SK-N-SH treated with all-trans-retinoic acid at 6 μM for 48 hours (cell line): ENCODE measurements at regions not wholly inside any gene's neighbourhood (a gene's known extent, or its start where the extent isn't known, plus 50 kb on each side); places are given as distances from the start of the nearest gene placed in this dataset.
"Not testable (repeated sequence)": the region's sequence is repeated elsewhere in the genome, so short reads cannot be mapped to it uniquely, and the experiment has no call there.

ENCODE experiments used
- ATAC-seq: fragments of 200-7000 bp; cut with Tn5 transposase; 3 replicates; pipeline ENCODE4 v1.9.1; 2020; ENCODE audit warnings: mild to moderate bottlenecking, moderate library complexity
- ARNTL ChIP-seq: fragments of 450-650 bp; formaldehyde crosslinking; IDR thresholded peaks from 2 replicates; pipeline ENCODE4 v1.5.0; 2020; ENCODE audit warnings: low read depth, mild to moderate bottlenecking, moderate library complexity, borderline replicate concordance
- BACH2 ChIP-seq: fragments of 250-450 bp; sonication (Bioruptor Pico); IDR thresholded peaks from 2 replicates; pipeline ENCODE4 v1.9.0; 2021; ENCODE audit warnings: mild to moderate bottlenecking, borderline replicate concordance
- ESRRG ChIP-seq: fragments of 250-450 bp; sonication (Bioruptor Pico); IDR thresholded peaks from 2 replicates; pipeline ENCODE4 v1.6.1; 2021; ENCODE audit warnings: mild to moderate bottlenecking
- GLIS3 ChIP-seq: fragments of 250-450 bp; sonication (Bioruptor Pico); IDR thresholded peaks from 2 replicates; pipeline ENCODE4 v1.5.0; 2020; ENCODE audit warnings: mild to moderate bottlenecking, moderate library complexity
- ISL1 ChIP-seq: fragments of 250-450 bp; sonication (Bioruptor Pico); IDR thresholded peaks from 2 replicates; pipeline ENCODE4 v2.1.2; 2022; ENCODE audit warnings: mild to moderate bottlenecking, moderate library complexity
- OSR1 ChIP-seq: fragments of 250-450 bp; sonication (Bioruptor Pico); IDR thresholded peaks from 2 replicates; pipeline ENCODE4 v1.8.0; 2022; ENCODE audit warnings: moderate library complexity, mild to moderate bottlenecking, inconsistent platforms
- PPARA ChIP-seq: fragments of 250-450 bp; sonication (Bioruptor Pico); IDR thresholded peaks from 2 replicates; pipeline ENCODE4 v1.5.0; 2020; ENCODE audit warnings: mild to moderate bottlenecking, borderline replicate concordance
- RARB ChIP-seq: fragments of 250-450 bp; sonication (Bioruptor Pico); IDR thresholded peaks from 2 replicates; pipeline ENCODE4 v1.8.0; 2021; ENCODE audit warnings: mild to moderate bottlenecking, moderate library complexity
- SNAI2 ChIP-seq: fragments of 250-450 bp; sonication (Bioruptor Pico); IDR thresholded peaks from 2 replicates; pipeline ENCODE4 v1.5.0; 2020; ENCODE audit warnings: mild to moderate bottlenecking, moderate library complexity
- TCF4 ChIP-seq: fragments of 250-450 bp; sonication (Bioruptor Pico); IDR thresholded peaks from 2 replicates; pipeline ENCODE4 v1.8.0; 2021; ENCODE audit warnings: mild to moderate bottlenecking, moderate library complexity, borderline replicate concordance
- TOX ChIP-seq: fragments of 250-450 bp; sonication (Bioruptor Pico); IDR thresholded peaks from 2 replicates; pipeline ENCODE4 v1.8.0; 2021; ENCODE audit warnings: mild to moderate bottlenecking, moderate library complexity, borderline replicate concordance
- ZC3H10 ChIP-seq: fragments of 250-450 bp; sonication (Bioruptor Pico); IDR thresholded peaks from 2 replicates; pipeline ENCODE4 v1.5.1; 2021; ENCODE audit warnings: mild to moderate bottlenecking, moderate library complexity
- ZFP3 ChIP-seq: fragments of 250-450 bp; sonication (Bioruptor Pico); IDR thresholded peaks from 2 replicates; pipeline ENCODE4 v1.5.0; 2020; ENCODE audit warnings: mild to moderate bottlenecking, moderate library complexity
- ZFP30 ChIP-seq: fragments of 450-650 bp; formaldehyde crosslinking; IDR thresholded peaks from 2 replicates; pipeline ENCODE4 v1.5.0; 2022; ENCODE audit warnings: mild to moderate bottlenecking, moderate library complexity
- ZNF565 ChIP-seq: fragments of 450-650 bp; formaldehyde crosslinking; conservative IDR thresholded peaks from 2 replicates; pipeline ENCODE4 v1.5.0; 2020; ENCODE audit warnings: low read depth, mild to moderate bottlenecking, moderate library complexity
- ZNF70 ChIP-seq: fragments of 450-650 bp; formaldehyde crosslinking; IDR thresholded peaks from 2 replicates; pipeline ENCODE4 v1.5.0; 2020; ENCODE audit warnings: mild to moderate bottlenecking, moderate library complexity
- ZNF8 ChIP-seq: fragments of 450-650 bp; formaldehyde crosslinking; IDR thresholded peaks from 2 replicates; pipeline ENCODE4 v1.5.0; 2020; ENCODE audit warnings: mild to moderate bottlenecking, moderate library complexity
- TF ChIP-seq, protein P1 (sequence below): fragments of 250-450 bp; sonication (Bioruptor Pico); IDR thresholded peaks from 2 replicates; pipeline ENCODE4 v1.5.1; 2021; ENCODE audit warnings: mild to moderate bottlenecking, moderate library complexity
- TF ChIP-seq, protein P2 (sequence below): fragments of 250-450 bp; sonication (Bioruptor Pico); IDR thresholded peaks from 2 replicates; pipeline ENCODE4 v1.8.0; 2021; ENCODE audit warnings: low read depth, mild to moderate bottlenecking, moderate library complexity, borderline replicate concordance
- TF ChIP-seq, protein P3 (sequence below): fragments of 250-450 bp; sonication (Bioruptor Pico); IDR thresholded peaks from 2 replicates; pipeline ENCODE4 v1.5.1; 2020; ENCODE audit warnings: low read depth, mild to moderate bottlenecking, moderate library complexity
- TF ChIP-seq, protein P4 (sequence below): fragments of 250-450 bp; sonication (Bioruptor Pico); IDR thresholded peaks from 2 replicates; pipeline ENCODE4 v1.8.0; 2020; ENCODE audit warnings: mild to moderate bottlenecking, moderate library complexity, borderline replicate concordance
- TF ChIP-seq, protein P5 (sequence below): fragments of 250-450 bp; sonication (Bioruptor Pico); IDR thresholded peaks from 2 replicates; pipeline ENCODE4 v1.5.0; 2020; ENCODE audit warnings: mild to moderate bottlenecking, moderate library complexity

DNA sequence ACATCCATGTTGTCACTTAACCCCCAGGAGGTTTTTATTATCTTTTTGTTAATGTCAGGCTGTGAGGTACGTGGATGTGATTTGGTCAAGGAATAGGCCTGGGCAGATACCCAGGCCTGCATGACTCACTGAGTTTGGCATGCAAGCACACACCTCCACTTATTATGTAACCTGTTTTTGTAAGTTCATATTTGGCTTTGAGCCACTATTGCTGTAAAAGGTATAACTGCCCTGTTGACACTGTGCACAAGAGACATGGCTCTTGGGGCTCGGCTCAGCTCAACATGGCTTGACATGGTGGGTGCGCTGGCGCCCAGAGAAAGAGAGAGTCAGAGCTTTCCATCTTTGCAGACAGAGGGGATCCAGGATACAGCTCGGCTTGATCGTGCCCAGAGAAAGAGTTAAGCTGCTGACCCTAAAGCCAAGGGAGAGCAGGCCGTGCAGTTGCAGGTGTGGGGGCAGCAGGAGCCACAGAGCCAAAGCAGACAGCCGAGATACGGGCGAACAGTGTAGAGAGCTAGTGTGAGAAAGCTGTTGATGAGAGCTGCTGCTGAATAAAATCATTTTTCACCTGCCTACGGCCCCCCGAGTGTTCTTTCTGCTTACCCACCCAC, 67.9 kb upstream of the UNC13C start:
- no peak for ATAC-seq
- TF ChIP-seq OSR1 (CRISPR knock-in tag) (no peak), ZC3H10 (CRISPR knock-in tag) (no peak), TCF4 (CRISPR knock-in tag) (no peak), BACH2 (CRISPR knock-in tag) (no peak), GLIS3 (CRISPR knock-in tag) (no peak), ZNF70 (no peak), RARB (CRISPR knock-in tag) (no peak), SNAI2 (no peak), ZNF565 (CRISPR knock-in tag) (no peak), ZFP30 (no peak), ISL1 (CRISPR knock-in tag) (no peak), ESRRG (no peak), PPARA (CRISPR knock-in tag) (no peak), ZNF8 (CRISPR knock-in tag) (no peak), ARNTL (CRISPR knock-in tag) (no peak)
- TF ChIP-seq, protein P1, sequence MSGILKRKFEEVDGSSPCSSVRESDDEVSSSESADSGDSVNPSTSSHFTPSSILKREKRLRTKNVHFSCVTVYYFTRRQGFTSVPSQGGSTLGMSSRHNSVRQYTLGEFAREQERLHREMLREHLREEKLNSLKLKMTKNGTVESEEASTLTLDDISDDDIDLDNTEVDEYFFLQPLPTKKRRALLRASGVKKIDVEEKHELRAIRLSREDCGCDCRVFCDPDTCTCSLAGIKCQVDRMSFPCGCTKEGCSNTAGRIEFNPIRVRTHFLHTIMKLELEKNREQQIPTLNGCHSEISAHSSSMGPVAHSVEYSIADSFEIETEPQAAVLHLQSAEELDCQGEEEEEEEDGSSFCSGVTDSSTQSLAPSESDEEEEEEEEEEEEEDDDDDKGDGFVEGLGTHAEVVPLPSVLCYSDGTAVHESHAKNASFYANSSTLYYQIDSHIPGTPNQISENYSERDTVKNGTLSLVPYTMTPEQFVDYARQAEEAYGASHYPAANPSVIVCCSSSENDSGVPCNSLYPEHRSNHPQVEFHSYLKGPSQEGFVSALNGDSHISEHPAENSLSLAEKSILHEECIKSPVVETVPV (CRISPR knock-in tag): no peak
- TF ChIP-seq, protein P2, sequence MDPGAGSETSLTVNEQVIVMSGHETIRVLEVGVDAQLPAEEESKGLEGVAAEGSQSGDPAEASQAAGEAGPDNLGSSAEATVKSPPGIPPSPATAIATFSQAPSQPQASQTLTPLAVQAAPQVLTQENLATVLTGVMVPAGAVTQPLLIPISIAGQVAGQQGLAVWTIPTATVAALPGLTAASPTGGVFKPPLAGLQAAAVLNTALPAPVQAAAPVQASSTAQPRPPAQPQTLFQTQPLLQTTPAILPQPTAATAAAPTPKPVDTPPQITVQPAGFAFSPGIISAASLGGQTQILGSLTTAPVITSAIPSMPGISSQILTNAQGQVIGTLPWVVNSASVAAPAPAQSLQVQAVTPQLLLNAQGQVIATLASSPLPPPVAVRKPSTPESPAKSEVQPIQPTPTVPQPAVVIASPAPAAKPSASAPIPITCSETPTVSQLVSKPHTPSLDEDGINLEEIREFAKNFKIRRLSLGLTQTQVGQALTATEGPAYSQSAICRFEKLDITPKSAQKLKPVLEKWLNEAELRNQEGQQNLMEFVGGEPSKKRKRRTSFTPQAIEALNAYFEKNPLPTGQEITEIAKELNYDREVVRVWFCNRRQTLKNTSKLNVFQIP (CRISPR knock-in tag): no peak
- TF ChIP-seq, protein P3, sequence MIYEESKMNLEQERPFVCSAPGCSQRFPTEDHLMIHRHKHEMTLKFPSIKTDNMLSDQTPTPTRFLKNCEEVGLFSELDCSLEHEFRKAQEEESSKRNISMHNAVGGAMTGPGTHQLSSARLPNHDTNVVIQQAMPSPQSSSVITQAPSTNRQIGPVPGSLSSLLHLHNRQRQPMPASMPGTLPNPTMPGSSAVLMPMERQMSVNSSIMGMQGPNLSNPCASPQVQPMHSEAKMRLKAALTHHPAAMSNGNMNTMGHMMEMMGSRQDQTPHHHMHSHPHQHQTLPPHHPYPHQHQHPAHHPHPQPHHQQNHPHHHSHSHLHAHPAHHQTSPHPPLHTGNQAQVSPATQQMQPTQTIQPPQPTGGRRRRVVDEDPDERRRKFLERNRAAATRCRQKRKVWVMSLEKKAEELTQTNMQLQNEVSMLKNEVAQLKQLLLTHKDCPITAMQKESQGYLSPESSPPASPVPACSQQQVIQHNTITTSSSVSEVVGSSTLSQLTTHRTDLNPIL (CRISPR knock-in tag): no peak
- TF ChIP-seq, protein P4, sequence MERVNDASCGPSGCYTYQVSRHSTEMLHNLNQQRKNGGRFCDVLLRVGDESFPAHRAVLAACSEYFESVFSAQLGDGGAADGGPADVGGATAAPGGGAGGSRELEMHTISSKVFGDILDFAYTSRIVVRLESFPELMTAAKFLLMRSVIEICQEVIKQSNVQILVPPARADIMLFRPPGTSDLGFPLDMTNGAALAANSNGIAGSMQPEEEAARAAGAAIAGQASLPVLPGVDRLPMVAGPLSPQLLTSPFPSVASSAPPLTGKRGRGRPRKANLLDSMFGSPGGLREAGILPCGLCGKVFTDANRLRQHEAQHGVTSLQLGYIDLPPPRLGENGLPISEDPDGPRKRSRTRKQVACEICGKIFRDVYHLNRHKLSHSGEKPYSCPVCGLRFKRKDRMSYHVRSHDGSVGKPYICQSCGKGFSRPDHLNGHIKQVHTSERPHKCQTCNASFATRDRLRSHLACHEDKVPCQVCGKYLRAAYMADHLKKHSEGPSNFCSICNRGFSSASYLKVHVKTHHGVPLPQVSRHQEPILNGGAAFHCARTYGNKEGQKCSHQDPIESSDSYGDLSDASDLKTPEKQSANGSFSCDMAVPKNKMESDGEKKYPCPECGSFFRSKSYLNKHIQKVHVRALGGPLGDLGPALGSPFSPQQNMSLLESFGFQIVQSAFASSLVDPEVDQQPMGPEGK (CRISPR knock-in tag): no peak
- TF ChIP-seq, protein P5, sequence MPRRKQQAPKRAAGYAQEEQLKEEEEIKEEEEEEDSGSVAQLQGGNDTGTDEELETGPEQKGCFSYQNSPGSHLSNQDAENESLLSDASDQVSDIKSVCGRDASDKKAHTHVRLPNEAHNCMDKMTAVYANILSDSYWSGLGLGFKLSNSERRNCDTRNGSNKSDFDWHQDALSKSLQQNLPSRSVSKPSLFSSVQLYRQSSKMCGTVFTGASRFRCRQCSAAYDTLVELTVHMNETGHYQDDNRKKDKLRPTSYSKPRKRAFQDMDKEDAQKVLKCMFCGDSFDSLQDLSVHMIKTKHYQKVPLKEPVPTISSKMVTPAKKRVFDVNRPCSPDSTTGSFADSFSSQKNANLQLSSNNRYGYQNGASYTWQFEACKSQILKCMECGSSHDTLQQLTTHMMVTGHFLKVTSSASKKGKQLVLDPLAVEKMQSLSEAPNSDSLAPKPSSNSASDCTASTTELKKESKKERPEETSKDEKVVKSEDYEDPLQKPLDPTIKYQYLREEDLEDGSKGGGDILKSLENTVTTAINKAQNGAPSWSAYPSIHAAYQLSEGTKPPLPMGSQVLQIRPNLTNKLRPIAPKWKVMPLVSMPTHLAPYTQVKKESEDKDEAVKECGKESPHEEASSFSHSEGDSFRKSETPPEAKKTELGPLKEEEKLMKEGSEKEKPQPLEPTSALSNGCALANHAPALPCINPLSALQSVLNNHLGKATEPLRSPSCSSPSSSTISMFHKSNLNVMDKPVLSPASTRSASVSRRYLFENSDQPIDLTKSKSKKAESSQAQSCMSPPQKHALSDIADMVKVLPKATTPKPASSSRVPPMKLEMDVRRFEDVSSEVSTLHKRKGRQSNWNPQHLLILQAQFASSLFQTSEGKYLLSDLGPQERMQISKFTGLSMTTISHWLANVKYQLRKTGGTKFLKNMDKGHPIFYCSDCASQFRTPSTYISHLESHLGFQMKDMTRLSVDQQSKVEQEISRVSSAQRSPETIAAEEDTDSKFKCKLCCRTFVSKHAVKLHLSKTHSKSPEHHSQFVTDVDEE: no peak

DNA sequence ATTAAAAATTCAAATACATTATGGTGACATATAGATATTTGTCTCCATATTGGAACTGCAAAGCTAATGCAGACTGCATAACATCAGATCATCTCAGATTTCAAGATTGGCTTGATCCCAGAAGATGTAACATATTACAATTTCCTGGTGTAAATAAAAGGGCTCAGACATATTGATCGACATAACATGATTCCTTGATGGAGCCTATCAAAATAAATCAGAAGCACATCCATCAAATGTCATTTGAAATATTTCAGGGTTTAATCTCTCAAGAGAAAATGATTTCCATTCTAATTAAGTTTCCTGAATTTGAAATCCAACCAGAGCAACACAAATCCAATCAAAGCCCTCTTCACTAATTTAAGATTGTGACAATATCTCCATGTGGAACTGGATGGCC, 75.1 kb upstream of the UNC13C start:
- TF ChIP-seq ZNF70 (no peak), RARB (CRISPR knock-in tag) (no peak), ISL1 (CRISPR knock-in tag) (no peak), ZC3H10 (CRISPR knock-in tag) (no peak), BACH2 (CRISPR knock-in tag) (no peak), ZFP3 (no peak), ZFP30 (no peak), GLIS3 (CRISPR knock-in tag) (no peak), ZNF8 (CRISPR knock-in tag) (no peak), SNAI2 (no peak), TOX (CRISPR knock-in tag) (no peak), PPARA (CRISPR knock-in tag) (no peak)
- TF ChIP-seq, protein P4 (CRISPR knock-in tag): no peak
- TF ChIP-seq, protein P3 (CRISPR knock-in tag): no peak
- TF ChIP-seq, protein P1 (CRISPR knock-in tag): no peak
- TF ChIP-seq, protein P2 (CRISPR knock-in tag): no peak
- no peak for ATAC-seq

DNA sequence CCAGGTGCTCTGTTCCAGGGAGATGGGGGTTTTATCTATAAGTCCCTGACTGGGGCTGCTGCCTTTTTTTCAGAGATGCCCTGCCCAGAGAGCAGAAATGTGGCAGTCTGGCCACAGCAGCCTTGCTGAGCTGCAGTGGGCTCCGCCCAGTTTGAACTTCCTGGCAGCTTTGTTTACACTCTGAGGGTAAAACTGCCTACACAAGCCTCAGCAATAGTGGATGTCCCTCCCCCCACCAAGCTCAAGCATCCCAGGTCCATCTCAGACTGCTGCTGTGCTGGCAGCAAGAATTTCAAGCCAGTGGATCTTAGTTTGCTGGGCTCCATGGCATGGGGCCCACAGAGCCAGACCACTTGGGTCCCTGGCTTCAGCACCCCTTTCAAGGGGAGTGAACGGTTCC, 84.8 kb upstream of the UNC13C start:
- ATAC-seq: not testable (repeated sequence)
